ENCODE measurements at regions not wholly inside any gene's neighbourhood (a gene's known extent, or its start where the extent isn't known, plus 50 kb on each side); places are given as distances from the start of the nearest gene placed in this dataset.

GRCh38 chr7:110075450-110075849 lies 1015.5 kb upstream of the LRRN3 start (continued):
- TF ChIP-seq, protein P1, sequence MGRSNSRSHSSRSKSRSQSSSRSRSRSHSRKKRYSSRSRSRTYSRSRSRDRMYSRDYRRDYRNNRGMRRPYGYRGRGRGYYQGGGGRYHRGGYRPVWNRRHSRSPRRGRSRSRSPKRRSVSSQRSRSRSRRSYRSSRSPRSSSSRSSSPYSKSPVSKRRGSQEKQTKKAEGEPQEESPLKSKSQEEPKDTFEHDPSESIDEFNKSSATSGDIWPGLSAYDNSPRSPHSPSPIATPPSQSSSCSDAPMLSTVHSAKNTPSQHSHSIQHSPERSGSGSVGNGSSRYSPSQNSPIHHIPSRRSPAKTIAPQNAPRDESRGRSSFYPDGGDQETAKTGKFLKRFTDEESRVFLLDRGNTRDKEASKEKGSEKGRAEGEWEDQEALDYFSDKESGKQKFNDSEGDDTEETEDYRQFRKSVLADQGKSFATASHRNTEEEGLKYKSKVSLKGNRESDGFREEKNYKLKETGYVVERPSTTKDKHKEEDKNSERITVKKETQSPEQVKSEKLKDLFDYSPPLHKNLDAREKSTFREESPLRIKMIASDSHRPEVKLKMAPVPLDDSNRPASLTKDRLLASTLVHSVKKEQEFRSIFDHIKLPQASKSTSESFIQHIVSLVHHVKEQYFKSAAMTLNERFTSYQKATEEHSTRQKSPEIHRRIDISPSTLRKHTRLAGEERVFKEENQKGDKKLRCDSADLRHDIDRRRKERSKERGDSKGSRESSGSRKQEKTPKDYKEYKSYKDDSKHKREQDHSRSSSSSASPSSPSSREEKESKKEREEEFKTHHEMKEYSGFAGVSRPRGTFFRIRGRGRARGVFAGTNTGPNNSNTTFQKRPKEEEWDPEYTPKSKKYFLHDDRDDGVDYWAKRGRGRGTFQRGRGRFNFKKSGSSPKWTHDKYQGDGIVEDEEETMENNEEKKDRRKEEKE (IDR thresholded peaks at IDR 0.05), result no peak
- TF ChIP-seq, protein P2, sequence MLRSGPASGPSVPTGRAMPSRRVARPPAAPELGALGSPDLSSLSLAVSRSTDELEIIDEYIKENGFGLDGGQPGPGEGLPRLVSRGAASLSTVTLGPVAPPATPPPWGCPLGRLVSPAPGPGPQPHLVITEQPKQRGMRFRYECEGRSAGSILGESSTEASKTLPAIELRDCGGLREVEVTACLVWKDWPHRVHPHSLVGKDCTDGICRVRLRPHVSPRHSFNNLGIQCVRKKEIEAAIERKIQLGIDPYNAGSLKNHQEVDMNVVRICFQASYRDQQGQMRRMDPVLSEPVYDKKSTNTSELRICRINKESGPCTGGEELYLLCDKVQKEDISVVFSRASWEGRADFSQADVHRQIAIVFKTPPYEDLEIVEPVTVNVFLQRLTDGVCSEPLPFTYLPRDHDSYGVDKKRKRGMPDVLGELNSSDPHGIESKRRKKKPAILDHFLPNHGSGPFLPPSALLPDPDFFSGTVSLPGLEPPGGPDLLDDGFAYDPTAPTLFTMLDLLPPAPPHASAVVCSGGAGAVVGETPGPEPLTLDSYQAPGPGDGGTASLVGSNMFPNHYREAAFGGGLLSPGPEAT (IDR thresholded peaks at IDR 0.05; ENCODE audit: low read depth), result no peak
- TF ChIP-seq, protein P3, sequence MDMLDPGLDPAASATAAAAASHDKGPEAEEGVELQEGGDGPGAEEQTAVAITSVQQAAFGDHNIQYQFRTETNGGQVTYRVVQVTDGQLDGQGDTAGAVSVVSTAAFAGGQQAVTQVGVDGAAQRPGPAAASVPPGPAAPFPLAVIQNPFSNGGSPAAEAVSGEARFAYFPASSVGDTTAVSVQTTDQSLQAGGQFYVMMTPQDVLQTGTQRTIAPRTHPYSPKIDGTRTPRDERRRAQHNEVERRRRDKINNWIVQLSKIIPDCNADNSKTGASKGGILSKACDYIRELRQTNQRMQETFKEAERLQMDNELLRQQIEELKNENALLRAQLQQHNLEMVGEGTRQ (IDR thresholded peaks at IDR 0.05; ENCODE audit: borderline replicate concordance, low read depth, low read length), result no peak
- no peak for TF ChIP-seq EZH2 (IDR thresholded peaks at IDR 0.05; ENCODE audit: borderline replicate concordance, control insufficient read depth, low read depth, low read length)
- TF ChIP-seq CREB1 (IDR thresholded peaks at IDR 0.05; ENCODE audit: low read depth), result no peak
- no peak for TF ChIP-seq ZNF622 (IDR thresholded peaks at IDR 0.05)
- TF ChIP-seq MTA3 (IDR thresholded peaks at IDR 0.05; ENCODE audit: borderline replicate concordance, low read length), result no peak

- Histone ChIP-seq H3K9me3 (replicated peaks; ENCODE audit: control insufficient read depth, insufficient read depth, low read length) (no peaks in the 10 kb centered on the region), H3K4me1 (ENCODE audit: control insufficient read depth, insufficient read depth, low read length) (no peaks in the 10 kb centered on the region), H3K27me3 (replicated peaks in 1 of 2; ENCODE audit: control insufficient read depth in 2 of 2, insufficient read depth in 2 of 2, low read length in 1 of 2) (no peaks in the 10 kb centered on the region), H3K79me2 (ENCODE audit: control insufficient read depth, insufficient read depth, low read length) (no peaks in the 10 kb centered on the region), H4K20me1 (ENCODE audit: control insufficient read depth, insufficient read depth) (no peaks in the 10 kb centered on the region), H3K36me3 (ENCODE audit: control insufficient read depth in 2 of 2, insufficient read depth in 2 of 2, low read length in 1 of 2) (no peaks in the 10 kb centered on the region), H3K27ac (ENCODE audit: control insufficient read depth, insufficient read depth) (no peak overlapping the region), H2AFZ (ENCODE audit: control insufficient read depth, low read depth, low read length) (no peak overlapping the region), H3K9ac (ENCODE audit: control insufficient read depth, insufficient read depth, low read length) (no peak overlapping the region), H3K4me2 (ENCODE audit: control insufficient read depth, insufficient read depth) (no peak overlapping the region), H3K4me3 (no peak overlapping the region)
- ChIA-PET POLR2A (no interaction called here), RAD21 (ENCODE audit: unreplicated experiment) (no interaction called here), SMC1A (ENCODE audit: uncharacterized antibody, unreplicated experiment) (no interaction called here), CTCF (no interaction called here)
- DNase-seq (ENCODE audit: low read depth, low spot score), result no peak
- no peak for FAIRE-seq
- no peak for ATAC-seq
- BruUV-seq (replicated peaks), result no TSS peak
- 31% methylated on average over 3 of the region's 3 CpGs for WGBS (ENCODE audit: insufficient coverage, insufficient replicate concordance, low lambda C conversion rate, missing lambda C conversion rate)
- in situ Hi-C loops (cut with MboI), result no loop called here
- intact Hi-C loops (cut with micrococcal nuclease; ENCODE audit: unreplicated experiment), result no loop called here
- TF ChIP-seq NR2F1 (conservative IDR thresholded peaks at IDR 0.05) (no peak), KLF5 (IDR thresholded peaks at IDR 0.05; ENCODE audit: partially characterized antibody) (no peak), RCOR1 (conservative IDR thresholded peaks at IDR 0.05; ENCODE audit: low read depth, low read length) (no peak), ZBTB11 (CRISPR knock-in tag; IDR thresholded peaks at IDR 0.05) (no peak), SMAD5 (IDR thresholded peaks at IDR 0.05; ENCODE audit: low read depth) (no peak), TAF1 (IDR thresholded peaks at IDR 0.05; ENCODE audit: borderline replicate concordance, low read depth, low read length) (no peak), YY1 (IDR thresholded peaks at IDR 0.05; ENCODE audit: low read depth, low read length) (no peak)
- TF ChIP-seq, protein P4, sequence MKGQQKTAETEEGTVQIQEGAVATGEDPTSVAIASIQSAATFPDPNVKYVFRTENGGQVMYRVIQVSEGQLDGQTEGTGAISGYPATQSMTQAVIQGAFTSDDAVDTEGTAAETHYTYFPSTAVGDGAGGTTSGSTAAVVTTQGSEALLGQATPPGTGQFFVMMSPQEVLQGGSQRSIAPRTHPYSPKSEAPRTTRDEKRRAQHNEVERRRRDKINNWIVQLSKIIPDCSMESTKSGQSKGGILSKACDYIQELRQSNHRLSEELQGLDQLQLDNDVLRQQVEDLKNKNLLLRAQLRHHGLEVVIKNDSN (IDR thresholded peaks at IDR 0.05; ENCODE audit: borderline replicate concordance, extremely low read length, insufficient read depth, low read depth, low read length), result no peak
Observed at GRCh38 chr7:110076194-110076593, 1014.7 kb upstream of the LRRN3 start.
